Suprapubic skin (tissue), 4 donors: ENCODE measurements at regions not wholly inside any gene's neighbourhood (a gene's known extent, or its start where the extent isn't known, plus 50 kb on each side); places are given as distances from the start of the nearest gene placed in this dataset.

ENCODE experiments used
- CTCF ChIP-seq, 2 donors: fragments of 200-600 bp in 1 of 2; fragments of 450-650 bp in 1 of 2; sonication (generic) in 1 of 2; IDR thresholded peaks; one replicate each; pipeline ENCODE4 v1.5.1; 2016 to 2019; ENCODE audit warnings: antibody characterized with exemption in 2 of 2, mild to moderate bottlenecking in 1 of 2, moderate library complexity in 1 of 2
- EP300 ChIP-seq: sonication (generic); formaldehyde crosslinking; IDR thresholded peaks from one replicate; pipeline ENCODE4 v1.6.1; 2017; ENCODE audit warnings: antibody characterized with exemption
- POLR2A ChIP-seq, 2 donors: fragments of 450-650 bp; IDR thresholded peaks; one replicate each; pipeline ENCODE4 v1.6.1; 2017; ENCODE audit warnings: antibody characterized with exemption in 2 of 2, mild to moderate bottlenecking in 2 of 2, moderate library complexity in 2 of 2
- POLR2AphosphoS5 ChIP-seq, 3 donors: sonication (generic); formaldehyde crosslinking; IDR thresholded peaks; one replicate each; pipeline ENCODE4 v1.6.1; 2017; ENCODE audit warnings: antibody characterized with exemption in 3 of 3

- no peak for TF ChIP-seq POLR2A (IDR thresholded peaks at IDR 0.05)
- TF ChIP-seq EP300, result no peak
- TF ChIP-seq CTCF (IDR thresholded peaks at IDR 0.05), result no peak
- TF ChIP-seq POLR2AphosphoS5 (IDR thresholded peaks at IDR 0.05), result no peak
These were observed 158.9 kb upstream of the MTNR1B start for GRCh38 chr11:92810423-92811064.
